ENCODE measurements at regions not wholly inside any gene's neighbourhood (a gene's known extent, or its start where the extent isn't known, plus 50 kb on each side); places are given as distances from the start of the nearest gene placed in this dataset.

- TF ChIP-seq CTCF (IDR thresholded peaks at IDR 0.05) (no peak), EZH2 (IDR thresholded peaks at IDR 0.05; ENCODE audit: borderline replicate concordance, insufficient read depth, low read depth, low read length, poor library complexity, severe bottlenecking) (no peak)
Observed at GRCh38 chr15:98178861-98179260, 218.4 kb downstream of the ARRDC4 start.
